ENCODE measurements at regions not wholly inside any gene's neighbourhood (a gene's known extent, or its start where the extent isn't known, plus 50 kb on each side); places are given as distances from the start of the nearest gene placed in this dataset.
"Not testable (repeated sequence)": the region's sequence is repeated elsewhere in the genome, so short reads cannot be mapped to it uniquely, and the experiment has no call there.

GRCh38 chr1:149395802-149396201 is 79.0 kb upstream of the NBPF19 start:
- H2AK5ac ChIP-seq (ENCODE audit: low read length); H3K18ac ChIP-seq (ENCODE audit: low read length); H4K8ac ChIP-seq (ENCODE audit: low read depth, low read length); H2BK120ac ChIP-seq (ENCODE audit: insufficient read depth, low read length, poor library complexity); H4K12ac ChIP-seq (ENCODE audit: low read depth, low read length); H3K23ac ChIP-seq (ENCODE audit: low read length); H3K36me3 ChIP-seq (ENCODE audit: control insufficient read depth in 1 of 2, insufficient read depth in 2 of 2, low read length in 2 of 2); DNase-seq; H3K9me3 ChIP-seq (ENCODE audit: insufficient read depth, low read depth, low read length); H3K79me2 ChIP-seq (ENCODE audit: control insufficient read depth, insufficient read depth, low read length, poor library complexity); H4K91ac ChIP-seq (ENCODE audit: low read depth, low read length); H3K4me2 ChIP-seq (ENCODE audit: low read length); H3K9ac ChIP-seq (ENCODE audit: low read length); H3K27me3 ChIP-seq (ENCODE audit: insufficient read depth, low read length); H3K4me3 ChIP-seq (ENCODE audit: low read depth, low read length); H3K79me1 ChIP-seq (ENCODE audit: low read length); H2AFZ ChIP-seq (ENCODE audit: insufficient read depth, low read length, poor library complexity); H2BK5ac ChIP-seq (ENCODE audit: low read depth, low read length, poor library complexity); H3K14ac ChIP-seq (ENCODE audit: low read length); H3K4ac ChIP-seq (ENCODE audit: low read depth, low read length); H3K4me1 ChIP-seq (ENCODE audit: control insufficient read depth in 1 of 2, insufficient read depth in 2 of 2, low read length in 2 of 2); H3K27ac ChIP-seq (ENCODE audit: low read depth, low read length); H2BK12ac ChIP-seq (ENCODE audit: low read length): not testable (repeated sequence)
- no CpG with 5 or more reads among the region's 2 CpGs for WGBS (ENCODE audit: extremely low coverage, insufficient coverage, insufficient read length)

- not testable (repeated sequence) for H3K4ac ChIP-seq (ENCODE audit: low read depth, low read length); H2AFZ ChIP-seq (ENCODE audit: insufficient read depth, low read length, poor library complexity); H4K8ac ChIP-seq (ENCODE audit: low read depth, low read length)
Observed at GRCh38 chr1:149398527-149398926, 76.3 kb upstream of the NBPF19 start.

GRCh38 chr1:149408404-149408803 is 66.4 kb upstream of the NBPF19 start:
- not testable (repeated sequence) for H3K27ac ChIP-seq (ENCODE audit: low read depth, low read length); H2BK120ac ChIP-seq (ENCODE audit: insufficient read depth, low read length, poor library complexity); H4K91ac ChIP-seq (ENCODE audit: low read depth, low read length); H2BK5ac ChIP-seq (ENCODE audit: low read depth, low read length, poor library complexity); H3K9ac ChIP-seq (ENCODE audit: low read length); H3K36me3 ChIP-seq (ENCODE audit: control insufficient read depth in 1 of 2, insufficient read depth in 2 of 2, low read length in 2 of 2); H4K8ac ChIP-seq (ENCODE audit: low read depth, low read length); H3K18ac ChIP-seq (ENCODE audit: low read length); H3K23ac ChIP-seq (ENCODE audit: low read length); H4K12ac ChIP-seq (ENCODE audit: low read depth, low read length); H3K14ac ChIP-seq (ENCODE audit: low read length); H3K27me3 ChIP-seq (ENCODE audit: insufficient read depth, low read length); H3K4me2 ChIP-seq (ENCODE audit: low read length); H3K79me2 ChIP-seq (ENCODE audit: control insufficient read depth, insufficient read depth, low read length, poor library complexity); H3K4me3 ChIP-seq (ENCODE audit: low read depth, low read length); H2BK12ac ChIP-seq (ENCODE audit: low read length); H2AFZ ChIP-seq (ENCODE audit: insufficient read depth, low read length, poor library complexity); H2AK5ac ChIP-seq (ENCODE audit: low read length); DNase-seq; H3K4me1 ChIP-seq (ENCODE audit: control insufficient read depth in 1 of 2, insufficient read depth in 2 of 2, low read length in 2 of 2); H3K79me1 ChIP-seq (ENCODE audit: low read length); H3K4ac ChIP-seq (ENCODE audit: low read depth, low read length); H3K9me3 ChIP-seq (ENCODE audit: insufficient read depth, low read depth, low read length)

More at GRCh38 chr1:149398527-149398926, 76.3 kb upstream of the NBPF19 start:
- not testable (repeated sequence) for H3K4me3 ChIP-seq (ENCODE audit: low read depth, low read length); H2BK12ac ChIP-seq (ENCODE audit: low read length); H3K36me3 ChIP-seq (ENCODE audit: control insufficient read depth in 1 of 2, insufficient read depth in 2 of 2, low read length in 2 of 2); H4K91ac ChIP-seq (ENCODE audit: low read depth, low read length); H3K27ac ChIP-seq (ENCODE audit: low read depth, low read length); H3K14ac ChIP-seq (ENCODE audit: low read length); H4K12ac ChIP-seq (ENCODE audit: low read depth, low read length); H3K18ac ChIP-seq (ENCODE audit: low read length); H3K79me1 ChIP-seq (ENCODE audit: low read length); H2BK5ac ChIP-seq (ENCODE audit: low read depth, low read length, poor library complexity); H3K4me2 ChIP-seq (ENCODE audit: low read length); H3K9ac ChIP-seq (ENCODE audit: low read length); H3K27me3 ChIP-seq (ENCODE audit: insufficient read depth, low read length); H3K4me1 ChIP-seq (ENCODE audit: control insufficient read depth in 1 of 2, insufficient read depth in 2 of 2, low read length in 2 of 2); H3K9me3 ChIP-seq (ENCODE audit: insufficient read depth, low read depth, low read length); H3K79me2 ChIP-seq (ENCODE audit: control insufficient read depth, insufficient read depth, low read length, poor library complexity); H2BK120ac ChIP-seq (ENCODE audit: insufficient read depth, low read length, poor library complexity); H3K23ac ChIP-seq (ENCODE audit: low read length); H2AK5ac ChIP-seq (ENCODE audit: low read length)
- peak in 1 of 2 donors; percentile 23 for DNase-seq
- WGBS (ENCODE audit: extremely low coverage, insufficient coverage, insufficient read length), result no CpG with 5 or more reads among the region's 6 CpGs

GRCh38 chr1:149415373-149415772 is 59.5 kb upstream of the NBPF19 start:
- H3K4ac ChIP-seq (ENCODE audit: low read depth, low read length); H2BK120ac ChIP-seq (ENCODE audit: insufficient read depth, low read length, poor library complexity); H2BK5ac ChIP-seq (ENCODE audit: low read depth, low read length, poor library complexity); H3K27me3 ChIP-seq (ENCODE audit: insufficient read depth, low read length); H4K12ac ChIP-seq (ENCODE audit: low read depth, low read length); H3K4me1 ChIP-seq (ENCODE audit: control insufficient read depth in 1 of 2, insufficient read depth in 2 of 2, low read length in 2 of 2); DNase-seq; H2AFZ ChIP-seq (ENCODE audit: insufficient read depth, low read length, poor library complexity); H3K9me3 ChIP-seq (ENCODE audit: insufficient read depth, low read depth, low read length); H3K14ac ChIP-seq (ENCODE audit: low read length); H3K36me3 ChIP-seq (ENCODE audit: control insufficient read depth in 1 of 2, insufficient read depth in 2 of 2, low read length in 2 of 2); H4K91ac ChIP-seq (ENCODE audit: low read depth, low read length); H3K4me3 ChIP-seq (ENCODE audit: low read depth, low read length); H4K8ac ChIP-seq (ENCODE audit: low read depth, low read length); H3K4me2 ChIP-seq (ENCODE audit: low read length); H3K9ac ChIP-seq (ENCODE audit: low read length); H2AK5ac ChIP-seq (ENCODE audit: low read length); H3K79me1 ChIP-seq (ENCODE audit: low read length); H3K27ac ChIP-seq (ENCODE audit: low read depth, low read length); H3K79me2 ChIP-seq (ENCODE audit: control insufficient read depth, insufficient read depth, low read length, poor library complexity); H3K18ac ChIP-seq (ENCODE audit: low read length); H2BK12ac ChIP-seq (ENCODE audit: low read length); H3K23ac ChIP-seq (ENCODE audit: low read length): not testable (repeated sequence)
- no CpG with 5 or more reads among the region's 1 CpG for WGBS (ENCODE audit: extremely low coverage, insufficient coverage, insufficient read length)

GRCh38 chr1:149418782-149419181 is 56.1 kb upstream of the NBPF19 start:
- not testable (repeated sequence) for H4K12ac ChIP-seq (ENCODE audit: low read depth, low read length); H3K23ac ChIP-seq (ENCODE audit: low read length); H3K79me1 ChIP-seq (ENCODE audit: low read length); H2AK5ac ChIP-seq (ENCODE audit: low read length); H2BK120ac ChIP-seq (ENCODE audit: insufficient read depth, low read length, poor library complexity); H4K91ac ChIP-seq (ENCODE audit: low read depth, low read length); H2BK12ac ChIP-seq (ENCODE audit: low read length); H4K8ac ChIP-seq (ENCODE audit: low read depth, low read length); H3K36me3 ChIP-seq (ENCODE audit: control insufficient read depth in 1 of 2, insufficient read depth in 2 of 2, low read length in 2 of 2); H3K4me2 ChIP-seq (ENCODE audit: low read length); H2AFZ ChIP-seq (ENCODE audit: insufficient read depth, low read length, poor library complexity); H3K27me3 ChIP-seq (ENCODE audit: insufficient read depth, low read length); H3K9ac ChIP-seq (ENCODE audit: low read length); H3K27ac ChIP-seq (ENCODE audit: low read depth, low read length); DNase-seq; H3K9me3 ChIP-seq (ENCODE audit: insufficient read depth, low read depth, low read length); H3K14ac ChIP-seq (ENCODE audit: low read length); H3K18ac ChIP-seq (ENCODE audit: low read length); H3K79me2 ChIP-seq (ENCODE audit: control insufficient read depth, insufficient read depth, low read length, poor library complexity); H2BK5ac ChIP-seq (ENCODE audit: low read depth, low read length, poor library complexity); H3K4me3 ChIP-seq (ENCODE audit: low read depth, low read length); H3K4ac ChIP-seq (ENCODE audit: low read depth, low read length); H3K4me1 ChIP-seq (ENCODE audit: control insufficient read depth in 1 of 2, insufficient read depth in 2 of 2, low read length in 2 of 2)
- no CpG with 5 or more reads among the region's 3 CpGs for WGBS (ENCODE audit: extremely low coverage, insufficient coverage, insufficient read length)

Data from trophoblast cell (in vitro differentiated cells and primary cell).